ENCODE measurements at regions not wholly inside any gene's neighbourhood (a gene's known extent, or its start where the extent isn't known, plus 50 kb on each side); places are given as distances from the start of the nearest gene placed in this dataset.
"Not testable (repeated sequence)": the region's sequence is repeated elsewhere in the genome, so short reads cannot be mapped to it uniquely, and the experiment has no call there.

- TF ChIP-seq CTCF (IDR thresholded peaks at IDR 0.05; ENCODE audit: control extremely low read depth in 1 of 3, insufficient read depth in 1 of 3, low read depth in 1 of 3, low read length in 3 of 3); MAX (IDR thresholded peaks at IDR 0.05); POLR2A (IDR thresholded peaks at IDR 0.05; ENCODE audit: control extremely low read depth in 1 of 2, low read depth in 2 of 2, low read length in 2 of 2); YY1 (IDR thresholded peaks at IDR 0.05; ENCODE audit: low read depth, low read length); RAD21 (IDR thresholded peaks at IDR 0.05 in 1 of 2, conservative IDR thresholded peaks at IDR 0.05 in 1 of 2; ENCODE audit: low read depth in 2 of 2, low read length in 2 of 2); SUZ12 (IDR thresholded peaks at IDR 0.05; ENCODE audit: low read length): not testable (repeated sequence)
Measured at GRCh38 chr6:115054242-115054641, 711.4 kb upstream of the HS3ST5 start.
